ENCODE measurements at regions not wholly inside any gene's neighbourhood (a gene's known extent, or its start where the extent isn't known, plus 50 kb on each side); places are given as distances from the start of the nearest gene placed in this dataset.

DNA sequence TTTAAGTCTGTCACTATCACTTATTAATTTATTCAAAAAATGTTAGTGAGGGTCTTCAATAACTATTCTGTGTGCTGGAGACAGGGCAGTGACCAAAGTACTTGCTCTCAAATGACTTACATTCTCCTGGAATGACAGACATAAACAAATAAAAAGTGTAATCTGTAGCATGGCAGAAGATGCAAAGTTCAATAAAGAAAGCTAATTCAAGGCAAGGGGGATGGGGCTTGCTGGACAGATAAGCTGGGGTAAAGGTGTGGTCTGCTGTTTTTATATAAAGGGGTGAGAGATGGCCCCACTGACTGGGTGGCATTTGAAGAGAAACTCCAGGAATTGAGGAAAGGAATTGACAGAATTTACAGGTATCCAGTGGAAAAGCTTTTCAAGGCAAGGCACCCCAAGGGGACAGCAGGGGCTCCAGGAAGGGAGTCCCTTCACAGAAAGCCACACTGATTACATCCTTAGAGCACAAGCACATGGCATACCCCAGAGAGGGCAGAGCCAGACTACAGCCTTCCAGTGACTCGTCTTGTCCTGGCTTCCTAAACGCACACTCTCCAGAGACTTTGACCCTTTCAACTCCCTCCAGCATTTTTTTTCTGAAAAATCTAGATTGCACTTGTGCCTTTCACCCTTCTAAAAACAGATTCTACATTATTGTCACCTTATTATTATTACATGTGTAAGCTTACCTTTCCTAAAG, 123.7 kb upstream of the HS3ST3A1 start:
- TF ChIP-seq TAF1 (IDR thresholded peaks at IDR 0.05; ENCODE audit: low read depth) (no peak), POLR2AphosphoS5 (IDR thresholded peaks at IDR 0.05) (no peak), EZH2 (IDR thresholded peaks at IDR 0.05; ENCODE audit: borderline replicate concordance, insufficient read depth, low read length, poor library complexity, severe bottlenecking) (no peak), EP300 (conservative IDR thresholded peaks at IDR 0.05; ENCODE audit: poor library complexity, severe bottlenecking) (no peak), MXI1 (conservative IDR thresholded peaks at IDR 0.05; ENCODE audit: poor library complexity, severe bottlenecking) (no peak), RAD21 (conservative IDR thresholded peaks at IDR 0.05) (no peak), SMC3 (conservative IDR thresholded peaks at IDR 0.05; ENCODE audit: poor library complexity) (no peak)
- TF ChIP-seq, protein P1, sequence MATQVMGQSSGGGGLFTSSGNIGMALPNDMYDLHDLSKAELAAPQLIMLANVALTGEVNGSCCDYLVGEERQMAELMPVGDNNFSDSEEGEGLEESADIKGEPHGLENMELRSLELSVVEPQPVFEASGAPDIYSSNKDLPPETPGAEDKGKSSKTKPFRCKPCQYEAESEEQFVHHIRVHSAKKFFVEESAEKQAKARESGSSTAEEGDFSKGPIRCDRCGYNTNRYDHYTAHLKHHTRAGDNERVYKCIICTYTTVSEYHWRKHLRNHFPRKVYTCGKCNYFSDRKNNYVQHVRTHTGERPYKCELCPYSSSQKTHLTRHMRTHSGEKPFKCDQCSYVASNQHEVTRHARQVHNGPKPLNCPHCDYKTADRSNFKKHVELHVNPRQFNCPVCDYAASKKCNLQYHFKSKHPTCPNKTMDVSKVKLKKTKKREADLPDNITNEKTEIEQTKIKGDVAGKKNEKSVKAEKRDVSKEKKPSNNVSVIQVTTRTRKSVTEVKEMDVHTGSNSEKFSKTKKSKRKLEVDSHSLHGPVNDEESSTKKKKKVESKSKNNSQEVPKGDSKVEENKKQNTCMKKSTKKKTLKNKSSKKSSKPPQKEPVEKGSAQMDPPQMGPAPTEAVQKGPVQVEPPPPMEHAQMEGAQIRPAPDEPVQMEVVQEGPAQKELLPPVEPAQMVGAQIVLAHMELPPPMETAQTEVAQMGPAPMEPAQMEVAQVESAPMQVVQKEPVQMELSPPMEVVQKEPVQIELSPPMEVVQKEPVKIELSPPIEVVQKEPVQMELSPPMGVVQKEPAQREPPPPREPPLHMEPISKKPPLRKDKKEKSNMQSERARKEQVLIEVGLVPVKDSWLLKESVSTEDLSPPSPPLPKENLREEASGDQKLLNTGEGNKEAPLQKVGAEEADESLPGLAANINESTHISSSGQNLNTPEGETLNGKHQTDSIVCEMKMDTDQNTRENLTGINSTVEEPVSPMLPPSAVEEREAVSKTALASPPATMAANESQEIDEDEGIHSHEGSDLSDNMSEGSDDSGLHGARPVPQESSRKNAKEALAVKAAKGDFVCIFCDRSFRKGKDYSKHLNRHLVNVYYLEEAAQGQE (IDR thresholded peaks at IDR 0.05; ENCODE audit: borderline replicate concordance): no peak
- TF ChIP-seq, protein P2, sequence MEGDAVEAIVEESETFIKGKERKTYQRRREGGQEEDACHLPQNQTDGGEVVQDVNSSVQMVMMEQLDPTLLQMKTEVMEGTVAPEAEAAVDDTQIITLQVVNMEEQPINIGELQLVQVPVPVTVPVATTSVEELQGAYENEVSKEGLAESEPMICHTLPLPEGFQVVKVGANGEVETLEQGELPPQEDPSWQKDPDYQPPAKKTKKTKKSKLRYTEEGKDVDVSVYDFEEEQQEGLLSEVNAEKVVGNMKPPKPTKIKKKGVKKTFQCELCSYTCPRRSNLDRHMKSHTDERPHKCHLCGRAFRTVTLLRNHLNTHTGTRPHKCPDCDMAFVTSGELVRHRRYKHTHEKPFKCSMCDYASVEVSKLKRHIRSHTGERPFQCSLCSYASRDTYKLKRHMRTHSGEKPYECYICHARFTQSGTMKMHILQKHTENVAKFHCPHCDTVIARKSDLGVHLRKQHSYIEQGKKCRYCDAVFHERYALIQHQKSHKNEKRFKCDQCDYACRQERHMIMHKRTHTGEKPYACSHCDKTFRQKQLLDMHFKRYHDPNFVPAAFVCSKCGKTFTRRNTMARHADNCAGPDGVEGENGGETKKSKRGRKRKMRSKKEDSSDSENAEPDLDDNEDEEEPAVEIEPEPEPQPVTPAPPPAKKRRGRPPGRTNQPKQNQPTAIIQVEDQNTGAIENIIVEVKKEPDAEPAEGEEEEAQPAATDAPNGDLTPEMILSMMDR (IDR thresholded peaks at IDR 0.05; ENCODE audit: poor library complexity, severe bottlenecking): no peak
- no peaks in the 10 kb centered on the region for H3K9me2 ChIP-seq (ENCODE audit: insufficient read depth, low read length)
- no peaks in the 10 kb centered on the region for H3K79me2 ChIP-seq (replicated peaks; ENCODE audit: insufficient read depth, low read length)
- H3K36me3 ChIP-seq (ENCODE audit: insufficient read depth, low read length): no peaks in the 10 kb centered on the region
- H3K9me3 ChIP-seq (ENCODE audit: low read length): no peaks in the 10 kb centered on the region
- H3K27ac ChIP-seq (ENCODE audit: low read length): no peak overlapping the region
- no peaks in the 10 kb centered on the region for H4K20me1 ChIP-seq (ENCODE audit: insufficient read depth)
- no peaks in the 10 kb centered on the region for H3K27me3 ChIP-seq (ENCODE audit: insufficient read depth, low read depth, low read length)
- H2AFZ ChIP-seq (ENCODE audit: low read depth, low read length): no peak overlapping the region
- no peak overlapping the region for H3K4me2 ChIP-seq (ENCODE audit: low read length)
- no peak overlapping the region for H3K4me3 ChIP-seq (ENCODE audit: low read length)
- no peaks in the 10 kb centered on the region for H3F3A ChIP-seq (ENCODE audit: insufficient read depth, low read length, poor library complexity, severe bottlenecking)
- H3K9ac ChIP-seq (ENCODE audit: low read length): no peak overlapping the region

DNA sequence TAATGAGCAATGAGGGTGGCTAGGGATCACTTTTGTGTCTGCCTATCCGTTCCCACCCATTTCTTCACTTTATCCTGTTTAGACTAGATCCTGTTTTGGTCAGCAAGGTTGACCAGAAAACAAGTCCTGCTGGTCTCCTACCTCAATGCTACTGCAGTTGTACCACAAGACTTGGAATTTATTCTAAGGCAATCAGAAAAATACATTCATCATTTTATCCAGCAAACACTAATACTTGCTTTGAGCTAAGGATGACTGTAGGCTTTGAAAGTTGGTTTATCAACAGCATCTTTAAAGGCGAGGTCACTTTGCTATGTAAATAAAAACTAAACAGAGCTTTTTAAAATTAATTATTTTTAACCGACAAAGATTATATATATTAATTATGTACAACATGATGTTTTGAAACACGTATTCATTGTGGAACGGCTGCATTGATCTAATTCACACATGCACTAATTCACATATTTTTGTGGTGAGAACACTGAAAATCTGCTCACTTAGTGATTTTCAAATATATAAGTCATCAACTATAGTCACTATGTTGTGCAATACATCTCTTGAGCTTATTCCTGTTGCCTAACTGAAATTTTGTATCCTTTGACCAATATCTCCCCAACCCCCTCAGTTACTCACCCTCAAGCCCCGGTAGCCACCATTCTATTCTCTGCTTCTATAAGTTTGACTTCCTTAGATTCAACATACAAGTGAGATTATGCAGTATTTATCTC, 125.9 kb upstream of the HS3ST3A1 start:
- no peaks in the 10 kb centered on the region for H3K36me3 ChIP-seq (ENCODE audit: insufficient read depth, low read length)
- no peak overlapping the region for H2AFZ ChIP-seq (ENCODE audit: low read depth, low read length)
- H3K4me3 ChIP-seq (ENCODE audit: low read length): no peak overlapping the region
- no peaks in the 10 kb centered on the region for H3K9me2 ChIP-seq (ENCODE audit: insufficient read depth, low read length)
- H3K9ac ChIP-seq (ENCODE audit: low read length): no peak overlapping the region
- no peaks in the 10 kb centered on the region for H3K27me3 ChIP-seq (ENCODE audit: insufficient read depth, low read depth, low read length)
- H4K20me1 ChIP-seq (ENCODE audit: insufficient read depth): no peaks in the 10 kb centered on the region
- no peaks in the 10 kb centered on the region for H3K9me3 ChIP-seq (ENCODE audit: low read length)
- H3K79me2 ChIP-seq (replicated peaks; ENCODE audit: insufficient read depth, low read length): no peaks in the 10 kb centered on the region
- no peak overlapping the region for H3K4me2 ChIP-seq (ENCODE audit: low read length)
- TF ChIP-seq MXI1 (conservative IDR thresholded peaks at IDR 0.05; ENCODE audit: poor library complexity, severe bottlenecking) (no peak), SMC3 (conservative IDR thresholded peaks at IDR 0.05; ENCODE audit: poor library complexity) (no peak), EZH2 (IDR thresholded peaks at IDR 0.05; ENCODE audit: borderline replicate concordance, insufficient read depth, low read length, poor library complexity, severe bottlenecking) (no peak), RAD21 (conservative IDR thresholded peaks at IDR 0.05) (no peak), EP300 (conservative IDR thresholded peaks at IDR 0.05; ENCODE audit: poor library complexity, severe bottlenecking) (no peak), TAF1 (IDR thresholded peaks at IDR 0.05; ENCODE audit: low read depth) (no peak), POLR2AphosphoS5 (IDR thresholded peaks at IDR 0.05) (no peak)
- TF ChIP-seq, protein P1 (IDR thresholded peaks at IDR 0.05; ENCODE audit: borderline replicate concordance): no peak
- TF ChIP-seq, protein P2 (IDR thresholded peaks at IDR 0.05; ENCODE audit: poor library complexity, severe bottlenecking): no peak
- no peaks in the 10 kb centered on the region for H3F3A ChIP-seq (ENCODE audit: insufficient read depth, low read length, poor library complexity, severe bottlenecking)
- no peak overlapping the region for H3K27ac ChIP-seq (ENCODE audit: low read length)
